Naive thymus-derived CD8-positive, alpha-beta T cell (primary cell): ENCODE measurements at regions not wholly inside any gene's neighbourhood (a gene's known extent, or its start where the extent isn't known, plus 50 kb on each side); places are given as distances from the start of the nearest gene placed in this dataset.
A peak's percentile ranks its signal among the peaks of the same experiment; 100 is the strongest.

ENCODE experiments used
- ATAC-seq, 2 donors: fragments of 150-1000 bp; cut with Tn5 transposase in 1 of 2; sonication (Bioruptor Pico), chemical (Tn5 transposase) in 1 of 2; 1 replicate in 1 of 2; 2 replicates in 1 of 2; pipeline ENCODE4 v1.10.0; 2021; ENCODE audit warnings: mild to moderate bottlenecking in 2 of 2, moderate library complexity in 2 of 2
- POLR2A ChIA-PET: fragments of 350-600 bp; sonication (Branson Sonifier 250); formaldehyde crosslinking; loops from one replicate; lab custom pipeline; 2021; ENCODE audit warnings: antibody characterized with exemption; lab: Charles Lee
- DNase-seq, 10 donors: peaks; one replicate each; pipeline versions ENCODE4 v3.0.0 to v3.0.0-alpha.2; 2020 to 2022
- H3K27ac Mint-ChIP-seq, 10 donors: one replicate each; pipeline ENCODE4 v1.8.0; 2020 to 2022; ENCODE audit warnings: mild to moderate bottlenecking in 10 of 10, mixed read lengths in 10 of 10, moderate library complexity in 4 of 10, inconsistent platforms in 1 of 10
- H3K27me3 Mint-ChIP-seq, 5 donors: one replicate each; pipeline ENCODE4 v1.8.0; 2021 to 2022; ENCODE audit warnings: mixed read lengths in 5 of 5
- H3K36me3 Mint-ChIP-seq, 3 donors: one replicate each; pipeline ENCODE4 v1.8.0; 2020 to 2022; ENCODE audit warnings: mixed read lengths in 3 of 3, mild to moderate bottlenecking in 2 of 3, inconsistent platforms in 1 of 3
- H3K4me1 Mint-ChIP-seq, 4 donors: one replicate each; pipeline ENCODE4 v1.8.0; 2021 to 2022; ENCODE audit warnings: mixed read lengths in 4 of 4
- H3K4me3 Mint-ChIP-seq, 10 donors: one replicate each; pipeline ENCODE4 v1.8.0; 2020 to 2022; ENCODE audit warnings: mild to moderate bottlenecking in 10 of 10, mixed read lengths in 10 of 10, moderate library complexity in 6 of 10, inconsistent platforms in 1 of 10
- H3K9me3 Mint-ChIP-seq, 9 donors: one replicate each; pipeline ENCODE4 v1.8.0; 2020 to 2022; ENCODE audit warnings: mixed read lengths in 9 of 9, mild to moderate bottlenecking in 3 of 9, inconsistent platforms in 1 of 9, moderate library complexity in 1 of 9

GRCh38 chr14:22168092-22168955 is 420.7 kb downstream of the DAD1 start:
- Mint-ChIP-seq H3K4me3 (peak overlapping the region; percentile 67 to 92 (median 84)), H3K27me3 (no peaks in the 10 kb centered on the region), H3K36me3 (peaks cover 0 to 6% (median 2%) of the 10 kb centered on the region in 3 donors), H3K27ac (peak overlapping the region; percentile 43 to 96 (median 91)), H3K9me3 (no peaks in the 10 kb centered on the region), H3K4me1 (peaks cover 0 to 5% (median 0%) of the 10 kb centered on the region in 4 donors)
- DNase-seq (peak in 4 of 10 donors; percentile 3 to 37 (median 23)), ATAC-seq (peak; percentile 72 to 79)
- POLR2A ChIA-PET = interaction anchor here (0.9 to 1.0 kb wide), 3 partner anchors 33 to 388 kb away, joined by 3 to 4 read pairs (median 3); no protein-coding TSS in a partner anchor

- H3K4me3 Mint-ChIP-seq = no peak overlapping the region
- ATAC-seq (no peak), DNase-seq (no peak)
- no peaks in the 10 kb centered on the region for H3K9me3 Mint-ChIP-seq
- peaks cover 3 to 13% (median 8%) of the 10 kb centered on the region in 4 donors for H3K4me1 Mint-ChIP-seq
- POLR2A ChIA-PET = no interaction called here
- H3K27ac Mint-ChIP-seq = peak overlapping the region in 1 of 10 donors; percentile 82
- no peaks in the 10 kb centered on the region for H3K36me3 Mint-ChIP-seq
- H3K27me3 Mint-ChIP-seq = no peaks in the 10 kb centered on the region
Observed at GRCh38 chr14:22164616-22165015, 424.4 kb downstream of the DAD1 start.

GRCh38 chr14:22163051-22163450 is 426.0 kb downstream of the DAD1 start:
- Mint-ChIP-seq H3K4me3 (peak overlapping the region; percentile 75 to 91 (median 83)), H3K27me3 (no peaks in the 10 kb centered on the region), H3K9me3 (no peaks in the 10 kb centered on the region), H3K36me3 (no peaks in the 10 kb centered on the region), H3K4me1 (peaks cover 3 to 20% (median 12%) of the 10 kb centered on the region in 4 donors), H3K27ac (peak overlapping the region in 9 of 10 donors; percentile 29 to 93 (median 82))
- peak in 2 of 10 donors; percentile 13 to 28 for DNase-seq
- peak; percentile 53 to 68 for ATAC-seq
- POLR2A ChIA-PET = interaction anchor here (0.6 to 1.2 kb wide), 5 partner anchors 14 to 407 kb away, joined by 3 to 7 read pairs (median 3); no protein-coding TSS in a partner anchor

GRCh38 chr14:22159957-22160356 is 429.1 kb downstream of the DAD1 start:
- Mint-ChIP-seq H3K36me3 (no peaks in the 10 kb centered on the region), H3K27me3 (no peaks in the 10 kb centered on the region), H3K27ac (no peak overlapping the region), H3K9me3 (no peaks in the 10 kb centered on the region), H3K4me1 (peaks cover 3 to 20% (median 12%) of the 10 kb centered on the region in 4 donors), H3K4me3 (peak overlapping the region in 1 of 10 donors; percentile 41)
- ATAC-seq = no peak
- no peak for DNase-seq
- POLR2A ChIA-PET = no interaction called here

- no peak for ATAC-seq
- peaks cover 3 to 20% (median 12%) of the 10 kb centered on the region in 4 donors for H3K4me1 Mint-ChIP-seq
- H3K4me3 Mint-ChIP-seq = no peak overlapping the region
- no peaks in the 10 kb centered on the region for H3K36me3 Mint-ChIP-seq
- H3K27me3 Mint-ChIP-seq = no peaks in the 10 kb centered on the region
- POLR2A ChIA-PET = no interaction called here
- H3K9me3 Mint-ChIP-seq = no peaks in the 10 kb centered on the region
- peak overlapping the region in 2 of 10 donors; percentile 11 to 22 for H3K27ac Mint-ChIP-seq
- no peak for DNase-seq
Observed at GRCh38 chr14:22159099-22159498, 429.9 kb downstream of the DAD1 start.

- no peak for DNase-seq
- POLR2A ChIA-PET = no interaction called here
- Mint-ChIP-seq H3K4me3 (peak overlapping the region in 1 of 10 donors; percentile 12), H3K9me3 (no peaks in the 10 kb centered on the region), H3K4me1 (peaks cover 3 to 20% (median 12%) of the 10 kb centered on the region in 4 donors), H3K36me3 (no peaks in the 10 kb centered on the region), H3K27ac (no peak overlapping the region), H3K27me3 (no peaks in the 10 kb centered on the region)
- ATAC-seq = no peak
Observed at GRCh38 chr14:22158560-22158959, 430.5 kb downstream of the DAD1 start.

GRCh38 chr14:22155571-22155970 is 433.5 kb downstream of the DAD1 start:
- ATAC-seq (no peak), DNase-seq (no peak)
- Mint-ChIP-seq H3K36me3 (no peaks in the 10 kb centered on the region), H3K27me3 (peaks cover 0 to 2% (median 0%) of the 10 kb centered on the region in 5 donors), H3K4me3 (no peak overlapping the region), H3K9me3 (no peaks in the 10 kb centered on the region), H3K27ac (no peak overlapping the region), H3K4me1 (peaks cover 0 to 17% (median 13%) of the 10 kb centered on the region in 4 donors)
- POLR2A ChIA-PET = no interaction called here

GRCh38 chr14:22152903-22153302 is 436.1 kb downstream of the DAD1 start:
- Mint-ChIP-seq H3K27ac (peak overlapping the region in 2 of 10 donors; percentile 8 to 43), H3K9me3 (no peaks in the 10 kb centered on the region), H3K27me3 (peaks cover 0 to 6% (median 0%) of the 10 kb centered on the region in 5 donors), H3K4me1 (peaks cover 0 to 11% (median 4%) of the 10 kb centered on the region in 4 donors), H3K4me3 (peak overlapping the region in 3 of 10 donors; percentile 32 to 75 (median 39)), H3K36me3 (no peaks in the 10 kb centered on the region)
- DNase-seq (no peak), ATAC-seq (peak; percentile 47 to 58)
- POLR2A ChIA-PET = no interaction called here

GRCh38 chr14:22152161-22152870 is 436.7 kb downstream of the DAD1 start:
- no peaks in the 10 kb centered on the region for H3K9me3 Mint-ChIP-seq
- ATAC-seq (no peak), DNase-seq (no peak)
- H3K27me3 Mint-ChIP-seq = peaks cover 0 to 8% (median 0%) of the 10 kb centered on the region in 5 donors
- no peaks in the 10 kb centered on the region for H3K36me3 Mint-ChIP-seq
- POLR2A ChIA-PET = no interaction called here
- H3K4me3 Mint-ChIP-seq = peak overlapping the region in 1 of 10 donors; percentile 65
- peaks cover 0 to 11% (median 5%) of the 10 kb centered on the region in 4 donors for H3K4me1 Mint-ChIP-seq
- H3K27ac Mint-ChIP-seq = peak overlapping the region in 1 of 10 donors; percentile 43

- Mint-ChIP-seq H3K36me3 (no peaks in the 10 kb centered on the region), H3K9me3 (no peaks in the 10 kb centered on the region), H3K27ac (no peak overlapping the region), H3K4me3 (no peak overlapping the region), H3K4me1 (peaks cover 0 to 11% (median 5%) of the 10 kb centered on the region in 4 donors), H3K27me3 (peaks cover 0 to 11% (median 0%) of the 10 kb centered on the region in 5 donors)
- no peak for ATAC-seq
- POLR2A ChIA-PET = no interaction called here
- DNase-seq = no peak
Observed at GRCh38 chr14:22151121-22151520, 437.9 kb downstream of the DAD1 start.

GRCh38 chr14:22149058-22149457 is 440.0 kb downstream of the DAD1 start:
- no peak for DNase-seq
- Mint-ChIP-seq H3K9me3 (no peaks in the 10 kb centered on the region), H3K36me3 (no peaks in the 10 kb centered on the region), H3K4me3 (no peak overlapping the region), H3K27ac (peak overlapping the region in 1 of 10 donors; percentile 44), H3K27me3 (peaks cover 0 to 14% (median 0%) of the 10 kb centered on the region in 5 donors), H3K4me1 (peaks cover 0 to 11% (median 5%) of the 10 kb centered on the region in 4 donors)
- no peak for ATAC-seq
- POLR2A ChIA-PET = interaction anchor here (0.7 to 0.9 kb wide), 2 partner anchors 14 to 414 kb away, joined by 3 to 4 read pairs; no protein-coding TSS in a partner anchor

GRCh38 chr14:22147716-22148115 is 441.3 kb downstream of the DAD1 start:
- Mint-ChIP-seq H3K36me3 (no peaks in the 10 kb centered on the region), H3K27ac (peak overlapping the region in 6 of 10 donors; percentile 20 to 84 (median 42)), H3K9me3 (no peaks in the 10 kb centered on the region), H3K4me1 (peaks cover 0 to 6% (median 3%) of the 10 kb centered on the region in 4 donors), H3K27me3 (peaks cover 0 to 14% (median 0%) of the 10 kb centered on the region in 5 donors), H3K4me3 (peak overlapping the region in 9 of 10 donors; percentile 48 to 79 (median 64))
- DNase-seq = peak in 1 of 10 donors; percentile 8
- no peak for ATAC-seq
- POLR2A ChIA-PET = interaction anchor here (0.7 kb wide), 1 partner anchor 357 kb away, joined by 3 read pairs; no protein-coding TSS in a partner anchor
